Spinal cord (tissue), 9 donors: ENCODE measurements at regions not wholly inside any gene's neighbourhood (a gene's known extent, or its start where the extent isn't known, plus 50 kb on each side); places are given as distances from the start of the nearest gene placed in this dataset.

Experiments
- DNase-seq, 6 donors: peaks; one replicate each; pipeline versions ENCODE4 v3.0.0 to v3.0.0-alpha.2; 2013 to 2015; ENCODE audit warnings: low spot score in 6 of 6, low read depth in 4 of 6
- H3K27ac ChIP-seq: one replicate; pipeline ENCODE4 v1.5.1; 2013; ENCODE audit warnings: low read depth, low read length, control low read depth
- H3K27me3 ChIP-seq: one replicate; pipeline ENCODE4 v1.6.1; 2013; ENCODE audit warnings: low read length; ENCODE audit not compliant: control insufficient read depth, insufficient read depth
- H3K36me3 ChIP-seq: one replicate; pipeline ENCODE4 v1.6.1; 2013; ENCODE audit warnings: low read length; ENCODE audit not compliant: control insufficient read depth, insufficient read depth
- H3K4me1 ChIP-seq: one replicate; pipeline ENCODE4 v1.6.1; 2013; ENCODE audit warnings: low read length; ENCODE audit not compliant: control insufficient read depth, insufficient read depth
- H3K4me3 ChIP-seq: one replicate; pipeline ENCODE4 v1.5.1; 2013; ENCODE audit warnings: low read depth, low read length, control low read depth
- H3K9me3 ChIP-seq: one replicate; pipeline ENCODE4 v1.6.1; 2013; ENCODE audit warnings: low read length; ENCODE audit not compliant: control insufficient read depth, insufficient read depth
- whole genome bisulfite sequencing: methylation state at CpG from one replicate; pipeline ENCODE4 v1.1.5; 2013; ENCODE audit warnings: missing lambda C conversion rate; ENCODE audit not compliant: insufficient coverage; 5-methylcytosine and 5-hydroxymethylcytosine counted together
- donor health status: healthy.

DNA sequence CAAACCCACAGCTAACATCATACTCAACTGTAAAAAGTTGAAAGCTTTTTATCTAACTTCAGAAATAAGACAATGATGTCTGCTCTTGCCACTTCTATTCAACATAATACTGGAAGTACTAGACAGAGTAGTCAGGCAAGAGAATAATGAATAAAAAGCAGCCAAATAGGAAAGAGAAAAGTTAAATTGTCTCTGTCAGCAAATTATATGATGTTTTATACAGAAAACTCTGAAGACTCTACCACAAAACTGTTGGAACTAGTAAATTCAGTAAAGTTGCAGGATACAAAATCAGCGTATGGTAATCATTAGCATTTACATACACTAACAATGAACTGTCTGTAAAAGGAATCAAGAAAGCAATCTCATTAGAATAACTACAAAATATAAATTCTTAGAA is 752.9 kb upstream of the CT83 start:
- no peaks in the 10 kb centered on the region for H3K4me1 ChIP-seq
- no peak overlapping the region for H3K4me3 ChIP-seq
- no peaks in the 10 kb centered on the region for H3K36me3 ChIP-seq
- WGBS: no CpG with 5 or more reads among the region's 1 CpG
- DNase-seq: no peak
- H3K27me3 ChIP-seq: no peaks in the 10 kb centered on the region
- H3K9me3 ChIP-seq: no peaks in the 10 kb centered on the region
- no peak overlapping the region for H3K27ac ChIP-seq

DNA sequence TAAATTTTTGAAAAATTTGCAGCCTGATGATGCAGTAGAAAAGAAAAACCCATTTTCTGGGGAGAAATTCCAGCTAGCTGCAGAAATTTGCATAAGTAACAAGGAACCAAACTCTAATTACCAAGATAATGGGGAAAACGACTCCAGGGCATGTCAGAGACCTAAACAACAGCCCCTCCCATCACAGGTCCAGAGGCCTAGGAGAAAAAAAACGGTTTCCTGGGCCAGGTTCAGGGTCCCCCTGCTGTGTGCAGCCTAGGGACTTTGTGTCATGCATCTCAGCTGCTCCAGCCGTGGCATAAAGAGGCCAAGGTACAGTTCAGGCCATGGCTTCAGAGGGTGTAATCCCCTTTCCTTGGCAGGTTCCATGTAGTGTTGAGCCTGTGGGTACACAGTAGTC is 733.7 kb upstream of the CT83 start:
- H3K27ac ChIP-seq: no peak overlapping the region
- DNase-seq: no peak
- WGBS: 24% methylated on average over 3 of the region's 3 CpGs

GRCh38 chrX:117147249-117147648 is 684.5 kb upstream of the CT83 start:
- no peak for DNase-seq
- Histone ChIP-seq H3K9me3 (no peaks in the 10 kb centered on the region), H3K27ac (no peak overlapping the region), H3K4me3 (no peak overlapping the region), H3K27me3 (no peaks in the 10 kb centered on the region), H3K4me1 (no peaks in the 10 kb centered on the region), H3K36me3 (no peaks in the 10 kb centered on the region)

More for the DNA sequence above, 733.7 kb upstream of the CT83 start:
- no peaks in the 10 kb centered on the region for H3K36me3 ChIP-seq
- H3K27me3 ChIP-seq: no peaks in the 10 kb centered on the region
- no peak overlapping the region for H3K4me3 ChIP-seq
- H3K9me3 ChIP-seq: peaks cover 3% of the 10 kb centered on the region
- no peaks in the 10 kb centered on the region for H3K4me1 ChIP-seq

DNA sequence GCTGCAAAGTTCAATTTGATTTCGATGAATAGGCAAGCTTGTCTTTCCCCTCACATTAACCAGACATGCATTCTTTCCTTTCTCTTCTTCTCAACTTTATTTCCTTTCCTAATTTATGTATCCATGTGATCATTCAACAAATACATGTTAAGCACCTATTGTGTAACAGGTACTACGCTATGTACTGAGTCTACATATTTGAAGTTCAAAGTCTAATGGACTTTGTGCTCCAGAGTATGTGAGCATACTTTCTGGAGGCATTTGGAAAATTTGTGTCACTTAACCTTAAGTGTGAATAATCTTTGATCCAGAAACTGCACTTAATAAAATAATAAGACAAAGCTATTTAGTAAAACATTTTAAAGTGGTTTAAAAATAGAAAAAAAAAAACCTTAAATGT is 675.3 kb upstream of the CT83 start:
- Histone ChIP-seq H3K27me3 (no peaks in the 10 kb centered on the region), H3K36me3 (no peaks in the 10 kb centered on the region), H3K4me1 (no peaks in the 10 kb centered on the region), H3K9me3 (no peaks in the 10 kb centered on the region), H3K4me3 (no peak overlapping the region), H3K27ac (no peak overlapping the region)
- WGBS: no CpG with 5 or more reads among the region's 2 CpGs
- no peak for DNase-seq

GRCh38 chrX:117134983-117135382 is 672.2 kb upstream of the CT83 start:
- no peaks in the 10 kb centered on the region for H3K27me3 ChIP-seq
- H3K9me3 ChIP-seq: no peaks in the 10 kb centered on the region
- no peak overlapping the region for H3K4me3 ChIP-seq
- no peaks in the 10 kb centered on the region for H3K4me1 ChIP-seq
- 50% methylated on average over 1 of the region's 2 CpGs for WGBS
- no peaks in the 10 kb centered on the region for H3K36me3 ChIP-seq
- DNase-seq: no peak
- H3K27ac ChIP-seq: no peak overlapping the region

DNA sequence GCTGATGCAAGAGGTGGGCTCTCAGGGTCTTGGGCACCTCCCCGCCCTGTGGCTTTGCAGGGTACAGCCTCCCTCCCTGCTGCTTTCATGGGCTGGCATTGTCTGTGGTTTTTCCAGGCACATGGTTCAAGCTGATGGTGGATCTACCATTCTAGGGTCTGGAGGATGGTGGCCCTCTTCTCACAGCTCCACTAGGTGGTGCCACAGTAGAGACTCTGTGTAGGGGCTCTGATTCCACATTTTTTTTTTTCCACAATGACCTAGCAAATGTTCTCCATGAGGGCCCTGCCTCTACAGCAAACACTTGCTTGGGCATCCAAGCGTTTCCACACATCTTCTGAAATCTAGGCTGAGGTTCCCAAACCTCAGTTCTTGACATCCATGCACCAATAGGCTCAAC is 657.9 kb upstream of the CT83 start:
- Histone ChIP-seq H3K4me1 (no peaks in the 10 kb centered on the region), H3K9me3 (no peaks in the 10 kb centered on the region), H3K4me3 (no peak overlapping the region), H3K27me3 (no peaks in the 10 kb centered on the region), H3K27ac (no peak overlapping the region), H3K36me3 (no peaks in the 10 kb centered on the region)
- no peak for DNase-seq
- 69% methylated on average over 2 of the region's 2 CpGs for WGBS

DNA sequence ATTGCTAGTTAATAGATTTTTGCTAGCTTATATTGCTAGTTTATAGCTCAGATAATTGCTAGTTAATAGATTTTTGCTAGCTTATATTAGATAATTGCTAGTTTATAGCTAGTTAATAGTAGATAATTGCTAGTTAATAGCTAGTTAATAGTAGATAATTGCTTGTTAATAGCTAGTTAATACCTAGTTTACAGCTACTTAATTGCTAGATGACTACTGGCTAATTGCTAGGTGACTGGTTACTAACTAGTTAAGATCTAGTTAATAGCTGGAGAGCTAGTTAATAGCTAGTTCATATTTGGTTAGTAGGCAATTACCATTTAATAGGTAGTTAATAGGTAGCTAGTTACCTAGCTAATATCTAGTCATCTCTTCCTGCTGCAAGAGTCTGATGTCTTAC is 633.8 kb upstream of the CT83 start:
- Histone ChIP-seq H3K4me1 (no peaks in the 10 kb centered on the region), H3K9me3 (peaks cover 10% of the 10 kb centered on the region), H3K36me3 (no peaks in the 10 kb centered on the region), H3K4me3 (no peak overlapping the region), H3K27me3 (no peaks in the 10 kb centered on the region), H3K27ac (no peak overlapping the region)
- no peak for DNase-seq

DNA sequence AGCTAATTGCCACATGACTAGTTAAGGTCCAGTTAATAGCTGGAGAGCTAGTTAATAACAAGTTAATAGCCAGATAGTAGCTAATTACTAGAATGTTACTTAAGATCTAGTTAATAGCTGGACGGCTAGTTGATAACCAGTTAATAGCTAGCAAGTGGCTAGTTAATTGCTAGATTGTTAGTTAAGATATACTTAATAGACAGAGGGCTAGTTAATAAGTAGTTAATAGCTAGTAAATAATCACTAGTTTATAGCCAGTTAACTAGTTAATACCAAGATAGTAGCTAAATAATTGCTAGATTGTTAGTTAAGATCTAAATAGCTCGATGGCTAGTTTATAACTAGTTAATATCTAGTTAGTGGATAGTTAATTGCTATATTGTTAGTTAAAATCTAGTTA is 632.6 kb upstream of the CT83 start:
- DNase-seq: no peak
- H3K27me3 ChIP-seq: no peaks in the 10 kb centered on the region
- no peak overlapping the region for H3K4me3 ChIP-seq
- H3K36me3 ChIP-seq: no peaks in the 10 kb centered on the region
- peaks cover 10% of the 10 kb centered on the region for H3K9me3 ChIP-seq
- no peaks in the 10 kb centered on the region for H3K4me1 ChIP-seq
- no peak overlapping the region for H3K27ac ChIP-seq
- WGBS: no CpG with 5 or more reads among the region's 2 CpGs

DNA sequence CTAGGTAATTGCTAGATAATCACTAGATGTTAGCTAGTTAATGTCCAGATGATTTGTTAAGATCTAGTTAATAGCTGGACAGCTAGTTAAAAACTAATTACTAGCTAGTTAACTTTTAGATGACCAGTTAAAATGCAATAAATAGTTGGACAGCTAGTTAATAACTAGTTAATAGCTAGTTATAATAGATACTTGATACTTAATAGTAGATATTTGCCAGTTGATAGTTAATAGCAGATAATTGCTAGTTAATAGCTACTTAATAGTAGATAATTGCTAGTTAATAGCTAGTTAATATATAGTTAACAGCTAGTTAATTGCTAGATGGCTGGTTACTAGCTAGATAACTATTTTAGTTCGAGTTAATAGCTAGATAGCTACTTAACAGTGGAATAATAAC is 631.4 kb upstream of the CT83 start:
- Histone ChIP-seq H3K36me3 (no peaks in the 10 kb centered on the region), H3K27me3 (no peaks in the 10 kb centered on the region), H3K4me1 (no peaks in the 10 kb centered on the region), H3K9me3 (peaks cover 10% of the 10 kb centered on the region), H3K27ac (no peak overlapping the region), H3K4me3 (no peak overlapping the region)
- no peak for DNase-seq
- no CpG with 5 or more reads among the region's 1 CpG for WGBS

DNA sequence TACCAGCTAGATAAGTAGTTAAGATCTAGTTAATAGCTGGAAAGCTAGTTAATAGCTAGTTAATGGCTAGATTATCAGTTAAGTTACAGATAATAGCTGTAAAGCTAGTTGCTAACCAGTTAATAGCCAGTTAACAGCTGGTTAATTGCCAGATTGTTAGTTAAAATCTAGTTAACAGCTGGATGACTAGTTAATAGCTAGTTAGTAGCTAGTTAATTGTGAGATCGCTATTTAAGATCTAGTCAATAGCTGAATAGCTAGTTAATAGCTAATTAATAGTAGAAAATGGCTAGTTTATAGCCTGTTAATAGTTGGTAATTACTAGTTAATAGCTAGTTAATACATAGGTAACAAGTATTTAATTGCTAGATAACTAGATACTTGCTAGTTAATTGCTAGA is 630.5 kb upstream of the CT83 start:
- Histone ChIP-seq H3K4me1 (no peaks in the 10 kb centered on the region), H3K27me3 (no peaks in the 10 kb centered on the region), H3K27ac (no peak overlapping the region), H3K9me3 (peaks cover 10% of the 10 kb centered on the region), H3K4me3 (no peak overlapping the region), H3K36me3 (no peaks in the 10 kb centered on the region)
- no CpG with 5 or more reads among the region's 1 CpG for WGBS
- no peak for DNase-seq

DNA sequence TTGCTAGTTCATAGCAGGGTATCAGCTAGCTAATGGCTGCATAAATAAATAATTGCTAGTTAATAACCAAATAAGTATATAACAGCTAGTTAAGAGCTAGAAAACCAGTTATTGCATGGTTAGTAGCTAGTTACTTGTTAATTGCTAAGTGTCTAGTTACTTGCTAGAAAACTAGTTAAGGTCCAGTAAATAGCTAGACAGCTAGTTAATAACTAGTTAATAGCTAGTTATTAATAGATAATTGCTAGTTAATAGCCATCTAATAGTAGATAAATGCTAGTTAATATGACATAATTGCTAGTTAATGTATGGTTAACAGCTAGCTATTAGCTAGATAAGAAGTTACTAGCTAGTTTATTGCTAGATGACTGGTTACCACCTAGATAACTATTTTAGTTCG is 629.9 kb upstream of the CT83 start:
- H3K9me3 ChIP-seq: peaks cover 10% of the 10 kb centered on the region
- no peak for DNase-seq
- no peaks in the 10 kb centered on the region for H3K4me1 ChIP-seq
- no peak overlapping the region for H3K27ac ChIP-seq
- WGBS: no CpG with 5 or more reads among the region's 1 CpG
- no peaks in the 10 kb centered on the region for H3K36me3 ChIP-seq
- no peak overlapping the region for H3K4me3 ChIP-seq
- no peaks in the 10 kb centered on the region for H3K27me3 ChIP-seq
